GM04503 (cell line): ENCODE measurements at regions not wholly inside any gene's neighbourhood (a gene's known extent, or its start where the extent isn't known, plus 50 kb on each side); places are given as distances from the start of the nearest gene placed in this dataset.
"Not testable (repeated sequence)": the region's sequence is repeated elsewhere in the genome, so short reads cannot be mapped to it uniquely, and the experiment has no call there.

ENCODE experiments used
- DNase-seq: peaks from one replicate; pipeline ENCODE4 v3.0.0-alpha.2; 2012; ENCODE audit warnings: low read depth

DNA sequence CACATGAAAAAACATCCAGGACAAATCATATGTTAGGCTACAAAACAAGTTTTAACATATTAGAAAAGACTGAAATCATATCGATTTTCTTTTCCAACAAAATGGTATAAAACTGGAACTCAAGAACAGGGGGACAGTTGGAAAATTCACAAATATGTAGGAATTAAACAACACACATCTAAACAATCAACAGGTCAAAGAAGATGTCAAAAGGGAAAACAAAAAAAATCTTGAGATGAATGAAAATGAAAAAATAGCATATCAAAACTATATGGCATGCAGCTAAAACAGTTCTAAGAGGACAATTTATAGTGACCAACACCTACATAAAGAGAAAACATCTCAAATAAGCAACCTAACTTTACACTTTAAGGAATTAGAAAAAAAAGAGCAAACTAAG lies 585.3 kb downstream of the UQCRFS1 start:
- no peak for DNase-seq

DNA sequence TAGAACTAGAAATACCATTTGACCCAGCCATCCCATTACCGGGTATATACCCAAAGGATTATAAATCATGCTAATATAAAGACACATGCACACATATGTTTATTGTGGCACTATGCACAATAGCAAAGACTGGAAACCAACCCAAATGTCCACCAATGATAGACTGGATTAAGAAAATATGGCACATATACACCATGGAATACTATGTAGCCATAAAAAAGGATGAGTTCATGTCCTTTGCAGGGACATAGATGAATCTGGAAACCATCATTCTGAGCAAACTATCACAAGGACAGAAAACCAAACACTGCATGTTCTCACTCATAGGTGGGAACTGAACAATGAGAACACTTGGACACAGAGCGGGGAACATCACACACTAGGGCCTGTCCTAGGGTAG lies 586.5 kb downstream of the UQCRFS1 start:
- DNase-seq: not testable (repeated sequence)

DNA sequence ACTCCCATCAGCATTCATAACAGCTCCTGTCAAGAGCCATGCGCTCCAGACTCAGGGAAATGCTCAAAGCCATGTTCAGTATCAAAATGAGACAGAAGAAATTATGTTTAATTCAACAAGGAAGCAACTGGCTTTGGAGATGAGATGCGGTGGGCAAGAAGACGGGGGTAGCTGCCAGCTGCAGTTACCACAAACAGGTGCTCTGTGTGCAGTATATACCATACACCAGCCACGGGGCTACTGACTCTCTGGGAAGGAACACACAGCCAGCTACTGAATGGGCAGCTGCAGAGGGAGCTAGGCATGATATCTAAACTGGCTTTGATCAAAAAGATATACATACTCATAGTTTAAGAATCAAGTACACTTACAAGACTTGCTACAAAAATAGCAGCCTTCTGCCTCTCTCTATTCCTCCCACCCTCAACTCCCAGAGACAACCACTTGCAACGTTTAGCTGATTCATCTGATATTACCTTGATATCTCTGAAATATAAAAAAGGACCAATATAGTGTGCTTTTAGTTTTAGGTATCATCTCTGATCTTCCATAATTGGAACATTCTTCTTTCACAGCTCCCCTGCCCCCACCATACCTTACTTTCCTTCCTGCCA lies 593.0 kb downstream of the UQCRFS1 start:
- no peak for DNase-seq

DNA sequence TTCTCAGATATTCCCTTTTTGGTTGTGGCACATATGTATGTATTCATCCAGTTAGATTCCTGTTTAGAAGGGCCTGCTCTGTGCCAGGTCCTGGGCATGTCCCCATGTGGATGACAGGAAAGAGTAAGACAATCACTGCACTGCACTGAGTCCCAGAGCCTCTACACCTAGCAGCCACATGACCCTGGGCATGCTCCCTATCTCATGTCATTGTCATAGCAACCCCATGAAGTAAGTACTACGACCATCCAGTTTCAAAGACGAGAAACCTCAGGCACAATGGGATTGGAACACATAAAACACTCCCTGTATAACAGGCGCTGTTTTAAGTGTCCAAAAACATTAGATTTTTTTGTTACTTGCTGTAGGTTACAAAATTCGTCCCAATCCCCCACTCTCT lies 594.4 kb downstream of the UQCRFS1 start:
- no peak for DNase-seq

DNA sequence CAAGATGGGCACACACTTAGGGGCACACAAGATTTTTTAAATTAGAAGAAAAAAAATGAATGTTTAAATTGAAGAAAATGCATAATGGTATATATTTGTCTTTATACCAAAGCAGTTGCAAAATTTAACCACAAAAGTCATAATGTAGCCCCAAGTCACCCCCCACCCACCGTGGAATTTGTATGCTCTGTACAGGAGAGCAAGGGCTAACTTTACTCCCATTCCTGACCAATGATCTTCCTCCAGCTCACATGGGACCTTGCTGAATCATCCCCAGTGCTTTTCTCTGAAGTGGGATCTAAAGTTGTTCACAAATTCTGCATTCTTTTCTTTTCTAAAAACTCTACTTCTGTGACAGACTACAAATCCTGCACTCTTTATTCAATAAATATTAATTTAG lies 597.0 kb downstream of the UQCRFS1 start:
- DNase-seq: no peak

DNA sequence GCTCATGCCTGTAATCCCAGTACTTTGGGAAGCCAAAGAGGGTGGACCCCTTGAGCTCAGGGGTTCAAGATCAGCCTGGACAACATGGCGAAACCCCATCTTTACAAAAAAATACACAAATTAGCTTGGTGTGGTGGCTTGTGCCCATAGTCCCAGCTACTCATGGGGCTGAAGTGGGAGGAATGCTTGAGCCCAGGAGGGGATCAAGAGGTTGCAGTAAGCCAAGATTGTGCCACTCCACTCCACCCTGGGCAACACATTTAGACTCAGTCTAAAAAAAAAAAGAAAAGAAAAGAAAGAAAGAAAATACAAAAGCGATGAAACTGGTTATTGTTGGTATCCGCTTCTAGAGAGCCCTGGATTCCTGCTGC lies 597.4 kb downstream of the UQCRFS1 start:
- no peak for DNase-seq

DNA sequence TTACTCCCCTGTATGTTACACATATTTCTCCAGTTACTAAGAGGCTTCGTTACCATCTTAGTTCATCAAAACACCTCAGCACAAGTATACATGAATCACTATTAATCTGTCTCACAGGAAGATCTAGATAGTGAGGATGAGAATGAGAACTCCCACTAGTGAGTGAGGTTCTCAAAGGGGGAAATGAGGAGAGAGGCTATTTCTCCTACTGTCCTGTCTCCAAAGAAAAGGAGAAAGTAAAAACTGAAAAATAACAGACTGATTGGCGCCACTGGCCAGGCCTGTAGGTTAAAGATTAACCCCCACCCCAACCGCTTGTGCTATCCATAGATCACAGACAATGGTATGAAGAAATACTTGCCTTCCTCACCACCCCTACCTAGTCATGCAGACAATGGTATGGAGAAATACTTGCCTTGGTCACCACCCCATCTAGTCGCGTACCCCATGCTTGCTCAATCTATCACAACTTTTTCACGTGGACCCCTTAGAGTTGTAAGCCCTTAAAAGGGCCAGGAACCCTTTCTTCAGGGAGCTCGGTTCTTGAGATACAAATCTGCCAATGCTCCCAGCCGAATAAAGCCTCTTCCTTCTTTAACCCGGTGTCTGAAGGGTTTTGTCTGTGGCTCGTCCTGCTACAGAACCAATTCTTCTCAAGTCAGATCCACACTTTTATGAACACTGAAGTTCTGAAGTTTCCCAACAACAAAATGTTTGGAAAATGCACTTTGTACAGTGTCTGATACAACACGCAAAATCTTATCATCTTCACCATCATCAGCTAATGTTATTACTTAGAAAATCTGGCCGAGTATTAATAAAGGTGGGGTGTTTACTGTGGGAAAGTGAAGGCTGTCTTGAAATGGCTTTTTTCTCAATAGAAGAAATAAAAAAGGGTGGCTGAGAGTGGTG lies 598.1 kb downstream of the UQCRFS1 start:
- no peak for DNase-seq

DNA sequence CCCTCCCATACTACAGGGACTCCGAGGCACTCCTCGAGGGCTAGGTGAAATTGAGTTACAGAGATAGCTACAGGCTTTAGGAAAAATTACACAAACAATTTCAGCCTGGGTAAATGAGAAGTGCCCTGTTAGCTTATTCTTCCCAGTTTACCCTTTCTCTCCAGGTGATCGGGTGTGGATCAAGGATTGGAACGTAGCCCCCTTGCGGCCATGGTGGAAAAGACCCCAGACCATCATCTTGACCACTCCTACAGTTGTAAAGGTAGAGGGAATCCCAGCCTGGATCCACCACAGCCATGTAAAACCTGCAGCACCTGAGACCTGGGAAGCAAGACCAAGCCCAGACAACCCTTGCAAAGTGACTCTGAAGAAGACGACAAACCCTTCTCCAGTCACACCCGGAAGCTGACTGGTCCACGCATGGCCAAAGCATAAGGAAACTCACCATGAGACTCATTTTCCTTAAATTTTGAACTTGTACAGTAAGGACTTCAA lies 600.6 kb downstream of the UQCRFS1 start:
- no peak for DNase-seq

DNA sequence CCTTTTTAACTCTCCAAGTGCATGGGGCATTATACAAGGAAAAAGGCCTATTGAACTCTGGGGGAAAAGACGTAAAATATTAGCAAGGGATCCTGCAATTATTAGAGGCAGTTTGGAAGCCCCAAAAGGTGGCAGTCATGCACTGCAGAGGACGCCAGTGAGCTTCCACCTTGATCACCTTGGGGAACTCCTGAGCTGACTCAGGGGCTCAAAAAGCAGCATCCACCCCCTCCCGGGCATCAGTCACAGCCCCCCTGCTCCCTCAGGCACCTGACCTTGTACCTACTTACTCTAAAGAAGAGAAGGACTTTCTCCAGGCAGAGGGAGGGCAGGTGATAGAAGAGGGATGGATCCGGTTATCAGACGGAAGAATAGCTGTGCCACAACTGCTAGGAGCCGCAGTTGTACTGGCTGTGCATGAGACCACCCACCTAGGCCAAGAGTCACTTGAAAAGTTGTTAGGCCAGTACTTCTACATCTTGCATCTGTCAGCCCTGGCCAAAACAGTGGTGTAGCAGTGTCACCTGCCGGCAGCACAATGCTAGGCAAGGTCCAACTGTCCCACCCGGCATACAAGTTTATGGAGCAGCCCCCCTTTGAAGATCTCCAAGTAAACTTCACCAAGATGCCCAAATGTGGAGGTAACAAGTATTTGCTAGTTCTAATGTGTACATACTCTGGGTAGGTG lies 601.6 kb downstream of the UQCRFS1 start:
- DNase-seq: not testable (repeated sequence)

DNA sequence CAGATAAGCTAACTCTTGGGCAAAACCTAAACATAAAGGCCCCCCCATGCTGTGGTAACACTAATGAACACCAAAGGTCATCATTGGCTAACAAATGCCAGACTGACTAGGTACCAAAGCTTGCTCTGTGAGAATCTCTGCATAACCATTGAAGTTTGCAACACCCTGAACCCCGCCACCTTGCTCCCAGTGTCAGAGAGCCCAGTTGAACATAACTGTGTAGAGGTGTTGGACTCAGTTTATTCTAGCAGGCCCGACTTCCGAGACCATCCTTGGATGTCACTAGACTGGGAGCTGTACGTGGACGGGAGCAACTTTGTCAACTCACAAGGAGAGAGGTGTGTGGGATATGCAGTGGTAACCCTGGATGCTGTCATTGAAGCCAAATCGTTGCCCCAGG lies 602.2 kb downstream of the UQCRFS1 start:
- no peak for DNase-seq

DNA sequence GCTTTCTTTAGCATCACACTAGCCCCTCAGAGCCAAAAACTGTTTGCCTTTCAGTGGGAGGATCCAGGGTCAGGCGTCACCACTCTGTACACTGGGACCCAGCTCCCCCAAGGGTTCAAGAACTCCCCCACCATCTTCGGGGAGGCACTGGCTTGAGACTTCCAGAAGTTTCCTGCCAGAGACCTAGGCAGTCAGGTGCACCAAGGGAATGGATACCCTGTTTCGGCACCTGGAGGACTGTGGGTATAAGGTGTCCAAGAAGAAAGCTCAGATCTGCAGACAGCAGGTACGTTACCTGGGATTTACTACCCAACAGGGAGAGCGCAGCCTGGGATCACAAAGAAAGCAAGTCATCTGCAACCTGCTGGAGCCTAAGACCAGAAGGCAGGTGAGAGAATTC lies 603.0 kb downstream of the UQCRFS1 start:
- DNase-seq: no peak

DNA sequence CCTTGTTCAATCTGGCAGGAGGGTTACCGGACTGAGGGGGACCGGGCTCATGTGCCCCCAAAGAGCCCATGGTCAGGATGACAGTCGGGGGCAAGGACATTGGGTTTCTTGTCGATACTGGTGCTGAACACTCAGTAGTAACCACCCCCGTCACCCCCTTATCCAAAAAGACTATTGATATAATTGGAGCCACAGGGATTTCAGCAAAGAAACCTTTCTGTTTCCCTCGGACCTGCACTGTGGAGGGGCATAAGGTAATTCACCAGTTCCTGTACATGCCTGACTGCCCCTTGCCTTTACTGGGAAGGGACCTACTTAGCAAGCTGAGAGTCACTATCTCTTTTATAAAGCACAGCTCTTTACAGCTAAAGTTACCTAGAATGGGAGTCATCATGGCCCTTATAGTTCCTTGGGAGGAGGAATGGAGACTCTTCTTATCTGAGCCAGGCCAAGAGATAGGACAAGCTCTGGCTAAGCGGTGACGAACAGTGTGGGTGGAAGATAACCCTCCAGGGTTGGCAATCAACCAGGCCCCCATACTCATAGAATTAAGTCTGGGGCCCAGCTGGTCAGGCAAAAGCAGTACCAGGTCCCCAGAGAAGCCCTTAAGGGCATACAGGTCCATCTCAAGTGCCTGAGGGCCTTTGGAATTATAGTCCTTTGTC lies 603.7 kb downstream of the UQCRFS1 start:
- DNase-seq: no peak

DNA sequence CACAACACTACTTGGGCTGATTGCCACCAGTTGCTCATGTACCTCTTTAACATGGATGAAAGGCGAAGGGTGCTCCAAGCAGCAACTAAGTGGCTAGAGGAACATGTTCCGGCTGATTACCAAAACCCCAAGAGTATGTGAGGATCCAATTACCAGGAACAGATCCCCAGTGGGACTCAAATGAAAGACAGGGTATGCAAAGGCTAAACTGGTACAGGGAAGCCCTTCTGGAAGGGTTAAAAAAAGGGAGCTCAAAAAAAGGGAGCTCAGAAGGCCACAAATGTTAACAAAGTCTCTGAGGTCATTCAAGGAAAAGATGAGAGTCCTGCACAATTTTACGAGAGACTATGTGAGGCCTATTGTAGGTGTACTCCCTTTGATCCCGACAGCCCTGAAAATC lies 604.7 kb downstream of the UQCRFS1 start:
- DNase-seq: no peak

DNA sequence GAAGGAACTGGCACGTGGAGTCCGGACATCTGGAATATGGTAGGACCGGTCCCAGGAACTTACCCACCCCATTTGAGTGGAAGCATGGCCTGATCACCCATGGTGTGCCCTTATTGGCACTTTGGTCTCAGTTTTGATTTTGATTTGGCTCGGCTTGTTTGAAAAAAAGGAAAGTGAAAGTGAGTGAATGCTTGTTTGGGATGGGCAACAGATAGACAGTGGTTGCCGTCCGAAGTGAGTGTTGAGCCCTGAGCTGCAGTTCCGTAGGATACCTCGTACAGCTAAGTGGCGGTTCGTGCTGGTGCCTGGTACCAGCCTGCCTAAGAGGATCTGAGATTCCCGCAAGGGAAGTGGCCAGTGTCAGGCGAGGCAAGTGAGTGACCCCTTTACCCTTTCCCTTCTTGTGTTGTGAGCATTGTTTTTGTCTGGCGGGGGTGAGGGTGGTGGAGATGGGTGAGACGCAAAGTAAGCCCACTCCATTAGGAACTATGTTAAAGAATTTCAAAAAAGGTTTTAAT lies 605.8 kb downstream of the UQCRFS1 start:
- DNase-seq: no peak

DNA sequence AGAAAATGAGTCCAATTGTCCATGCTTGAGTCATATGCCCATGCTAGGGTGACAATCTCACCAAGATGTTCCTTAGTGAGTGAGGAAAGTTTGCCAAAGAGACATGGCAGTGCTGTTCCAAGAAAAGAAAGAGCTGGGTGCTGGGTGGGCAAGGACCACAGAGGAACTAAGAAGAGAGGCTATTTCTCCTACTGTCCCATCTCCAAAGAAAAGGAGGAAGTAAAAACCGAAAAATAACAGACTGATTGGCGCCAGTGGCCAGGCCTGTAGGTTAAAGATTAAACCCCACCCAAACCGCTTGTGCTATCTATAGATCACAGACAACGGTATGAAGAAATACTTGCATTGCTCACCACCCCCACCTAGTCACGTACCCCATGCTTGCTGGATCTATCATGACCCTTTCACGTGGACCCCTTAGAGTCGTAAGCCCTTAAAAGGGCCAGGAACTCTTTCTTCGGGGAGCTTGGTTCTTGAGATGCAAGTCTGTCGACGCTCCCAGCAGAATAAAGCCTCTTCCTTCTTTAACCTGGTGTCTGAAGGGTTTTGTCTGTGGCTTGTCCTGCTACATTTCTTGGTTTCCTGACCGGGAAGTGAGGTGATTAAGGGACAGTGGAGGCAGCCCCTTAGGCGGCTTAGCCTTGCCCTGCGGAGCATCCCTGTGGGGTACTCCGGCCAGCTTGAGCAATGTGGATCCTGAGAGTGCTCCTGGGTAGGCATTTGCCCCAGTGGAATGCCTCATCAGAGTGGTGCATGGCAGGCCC lies 606.5 kb downstream of the UQCRFS1 start:
- no peak for DNase-seq

DNA sequence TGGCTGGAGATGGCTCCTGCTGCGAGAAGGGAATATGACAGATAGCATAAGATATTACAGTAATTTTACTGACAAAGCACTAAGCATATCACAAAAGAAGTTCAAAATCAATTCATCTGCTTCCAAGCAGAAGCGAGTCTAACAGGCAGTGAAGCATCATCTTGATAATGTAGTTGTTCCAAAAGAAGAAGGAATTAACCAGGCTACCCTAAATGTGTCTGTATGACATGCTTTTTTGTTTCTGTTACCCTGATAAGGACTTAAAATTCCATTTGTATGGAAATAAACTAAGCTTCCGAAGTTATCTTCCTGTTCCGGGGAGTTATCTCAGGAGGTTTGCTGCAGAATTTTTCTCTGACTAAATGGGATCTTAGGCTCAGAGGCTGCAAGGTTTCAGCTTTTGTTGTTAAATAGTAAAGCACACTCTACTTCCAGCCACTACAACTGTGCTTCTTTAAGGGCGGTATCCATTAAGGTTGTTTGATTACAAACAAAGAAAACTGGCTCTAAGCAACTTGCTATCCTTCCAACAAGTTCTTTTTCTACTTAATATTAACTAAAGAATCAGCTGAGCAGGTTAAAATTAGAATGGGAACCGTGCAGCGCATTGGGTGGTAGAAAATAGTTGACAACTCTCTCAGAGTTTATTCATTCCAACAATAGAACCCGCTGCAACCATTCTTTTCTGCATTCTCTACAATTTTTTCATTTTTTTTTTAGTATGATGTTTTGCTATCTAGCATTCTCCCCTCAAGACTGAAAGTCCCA lies 607.3 kb downstream of the UQCRFS1 start:
- DNase-seq: no peak

DNA sequence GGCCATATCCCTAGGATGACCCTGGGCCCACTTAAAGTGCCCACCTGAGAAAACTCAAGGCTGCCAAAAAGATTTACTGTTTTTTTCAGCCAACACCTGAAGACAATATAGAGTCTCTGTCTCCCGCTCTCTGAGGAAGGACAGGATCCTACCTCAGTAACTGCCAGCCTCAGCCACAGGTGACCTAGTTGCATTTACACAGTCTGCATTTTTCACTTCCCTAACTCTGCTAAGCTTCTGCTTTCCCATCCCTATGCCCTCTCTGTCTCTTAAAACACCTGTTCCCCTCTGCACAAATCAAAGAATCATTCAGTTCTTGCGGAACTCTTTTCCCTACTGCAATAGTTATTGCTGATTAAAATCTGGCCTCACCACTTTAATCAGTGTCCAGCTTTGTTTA lies 609.5 kb downstream of the UQCRFS1 start:
- DNase-seq: no peak

DNA sequence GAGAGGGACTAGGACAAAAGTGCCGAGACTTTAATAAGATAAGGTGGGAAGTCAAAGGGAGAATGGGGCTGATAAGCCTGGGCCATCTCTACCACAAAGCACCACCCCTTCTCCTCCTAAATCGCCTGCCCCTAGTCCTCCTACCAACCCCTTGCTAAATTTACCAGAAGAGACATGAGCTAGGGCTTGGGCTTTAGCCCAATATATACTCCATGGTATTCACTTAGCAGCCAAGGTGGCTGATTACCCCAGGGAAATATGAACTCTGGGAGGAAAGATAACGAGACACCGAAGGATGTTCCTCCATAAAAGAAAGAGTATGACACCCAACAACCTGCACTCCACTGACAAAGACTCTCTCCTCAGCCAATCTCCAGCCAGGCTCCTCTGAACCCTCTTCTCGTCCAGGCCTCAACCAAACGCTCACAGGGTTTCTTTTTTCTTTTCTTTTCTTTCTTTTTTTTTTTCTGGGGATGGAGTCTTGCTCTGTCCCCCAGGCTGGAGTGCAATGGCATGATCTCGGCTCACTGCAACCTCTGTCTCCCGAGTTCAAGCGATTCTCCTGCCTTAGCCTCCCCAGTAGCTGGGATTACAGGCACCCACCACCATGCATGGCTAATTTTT lies 610.2 kb downstream of the UQCRFS1 start:
- no peak for DNase-seq

DNA sequence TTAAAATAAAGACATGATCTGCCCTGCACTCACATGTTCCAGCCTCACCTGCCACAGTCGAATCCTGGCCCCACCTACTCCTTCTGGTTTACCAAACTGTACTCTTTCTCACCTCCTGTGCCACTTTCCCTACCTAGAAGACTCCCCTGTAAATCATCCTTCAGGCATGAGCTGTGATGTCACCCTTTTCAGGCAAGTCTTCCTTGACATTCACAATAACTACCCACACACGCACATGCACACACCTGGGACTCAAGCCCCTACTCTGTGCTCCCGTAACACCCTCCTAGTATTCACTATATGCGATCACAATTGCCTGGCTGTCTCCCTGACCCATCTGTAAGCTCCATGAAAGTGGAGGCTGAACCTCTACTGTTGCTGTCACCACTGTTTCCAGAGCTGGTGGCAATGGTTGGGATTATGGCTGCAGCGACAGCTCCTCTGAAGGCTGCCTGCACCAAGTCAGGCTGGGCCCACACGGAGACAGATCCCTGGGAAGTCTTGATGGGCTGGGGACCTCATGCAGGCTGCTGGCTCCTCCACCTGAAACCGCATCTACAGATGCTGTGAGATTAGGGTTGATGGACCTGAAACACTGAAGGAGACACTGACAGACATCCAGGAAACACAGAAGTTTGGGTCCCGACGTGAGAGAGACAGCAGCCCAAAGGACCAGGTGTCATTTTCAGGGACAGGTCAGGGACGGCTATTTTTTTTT lies 611.1 kb downstream of the UQCRFS1 start:
- no peak for DNase-seq

DNA sequence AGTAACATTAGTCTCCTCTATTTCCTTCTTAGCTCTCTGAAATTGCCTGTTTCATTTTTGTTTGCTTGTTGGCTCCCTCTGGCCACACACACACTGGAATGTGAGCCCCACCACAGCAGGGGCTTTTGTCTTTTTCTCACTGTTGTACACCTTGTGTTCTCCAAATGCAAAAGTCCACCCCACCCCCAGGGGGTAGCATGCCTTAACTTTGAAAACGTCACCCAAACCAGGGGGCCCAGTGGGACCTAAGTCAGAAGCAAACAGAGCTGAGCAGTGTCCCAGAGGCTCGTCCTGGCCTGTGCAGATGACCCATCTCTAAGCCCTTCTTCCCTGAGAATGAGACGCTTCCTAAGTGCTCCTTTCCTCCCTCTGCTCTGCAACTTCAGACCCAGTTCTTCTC lies 614.1 kb downstream of the UQCRFS1 start:
- no peak for DNase-seq
